BLaER1 (cell line): ENCODE measurements at regions not wholly inside any gene's neighbourhood (a gene's known extent, or its start where the extent isn't known, plus 50 kb on each side); places are given as distances from the start of the nearest gene placed in this dataset.
A peak's percentile ranks its signal among the peaks of the same experiment; 100 is the strongest.

Experiments used
- H3K27ac ChIP-seq: shearing (Covaris generic); formaldehyde crosslinking; 2 replicates; pipeline ENCODE4 v1.8.1; 2022
- H3K27me3 ChIP-seq: shearing (Covaris generic); formaldehyde crosslinking; 2 replicates; pipeline ENCODE4 v1.8.1; 2022
- H3K36me3 ChIP-seq: shearing (Covaris generic); formaldehyde crosslinking; 2 replicates; pipeline ENCODE4 v1.8.1; 2022
- H3K4me1 ChIP-seq: shearing (Covaris generic); formaldehyde crosslinking; 2 replicates; pipeline ENCODE4 v1.8.1; 2022
- H3K4me2 ChIP-seq: shearing (Covaris generic); formaldehyde crosslinking; 2 replicates; pipeline ENCODE4 v1.8.1; 2022
- H3K4me3 ChIP-seq: shearing (Covaris generic); formaldehyde crosslinking; 2 replicates; pipeline ENCODE4 v1.8.1; 2022
- H3K9ac ChIP-seq: shearing (Covaris generic); formaldehyde crosslinking; 2 replicates; pipeline ENCODE4 v1.8.1; 2022
- H3K9me3 ChIP-seq: shearing (Covaris generic); formaldehyde crosslinking; 2 replicates; pipeline ENCODE4 v1.8.1; 2022
- H4K20me1 ChIP-seq: shearing (Covaris generic); formaldehyde crosslinking; 2 replicates; pipeline ENCODE4 v1.8.1; 2022
- Cebpa-rat ChIP-seq: shearing (Covaris generic); IDR thresholded peaks from 2 replicates; pipeline ENCODE4 v1.8.1; 2022

DNA sequence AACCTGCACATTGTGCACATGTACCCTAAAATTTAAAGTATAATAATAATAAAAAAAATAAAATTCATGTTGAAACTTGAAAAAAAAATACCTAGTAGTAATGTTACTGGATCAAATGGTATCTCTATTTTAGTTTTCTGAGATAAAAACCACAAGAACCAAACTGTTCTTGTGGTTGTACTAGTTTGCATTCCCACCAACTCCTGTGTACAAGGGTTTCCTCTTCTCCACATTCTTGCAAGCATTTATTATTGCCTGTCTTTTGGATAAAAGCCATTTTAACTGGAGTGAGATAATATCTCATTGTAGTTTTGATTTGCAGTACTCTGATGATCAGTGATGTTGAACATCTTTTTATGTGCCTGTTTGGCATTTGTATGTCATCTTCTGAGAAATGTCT lies 177.7 kb downstream of the KIF20B start:
- Histone ChIP-seq H3K9ac (no peak overlapping the region), H3K4me3 (no peak overlapping the region), H3K36me3 (no peaks in the 10 kb centered on the region; the same call in 1 of the 2 replicates), H3K9me3 (peaks cover 56% of the 10 kb centered on the region), H3K27ac (no peak overlapping the region), H3K4me1 (peaks cover 12% of the 10 kb centered on the region), H3K4me2 (peak overlapping the region; percentile 17; the same call in 1 of the 2 replicates), H3K27me3 (no peaks in the 10 kb centered on the region), H4K20me1 (no peaks in the 10 kb centered on the region)
- no peak for TF ChIP-seq Cebpa-rat

- no peak for TF ChIP-seq Cebpa-rat
- H3K4me3 ChIP-seq, result peak overlapping the region; percentile 55
- H4K20me1 ChIP-seq, result no peaks in the 10 kb centered on the region
- peaks cover 14% of the 10 kb centered on the region for H3K9me3 ChIP-seq
- H3K4me1 ChIP-seq, result peaks cover 70% of the 10 kb centered on the region
- H3K4me2 ChIP-seq, result peak overlapping the region; percentile 87
- peak overlapping the region; percentile 70 for H3K9ac ChIP-seq
- no peaks in the 10 kb centered on the region; the same call in 1 of the 2 replicates for H3K36me3 ChIP-seq
- no peaks in the 10 kb centered on the region for H3K27me3 ChIP-seq
- peak overlapping the region; percentile 89 for H3K27ac ChIP-seq
Measured at GRCh38 chr10:89887406-89887805, 186.0 kb downstream of the KIF20B start.

- peak overlapping the region; percentile 55 for H3K4me3 ChIP-seq
- H3K4me1 ChIP-seq, result peaks cover 71% of the 10 kb centered on the region
- no peaks in the 10 kb centered on the region; the same call in 1 of the 2 replicates for H3K36me3 ChIP-seq
- peak overlapping the region; percentile 87 for H3K4me2 ChIP-seq
- TF ChIP-seq Cebpa-rat, result no peak
- peak overlapping the region; percentile 89 for H3K27ac ChIP-seq
- H4K20me1 ChIP-seq, result no peaks in the 10 kb centered on the region
- H3K9me3 ChIP-seq, result peaks cover 13% of the 10 kb centered on the region
- H3K9ac ChIP-seq, result peak overlapping the region; percentile 70
- H3K27me3 ChIP-seq, result no peaks in the 10 kb centered on the region
Measured at GRCh38 chr10:89887830-89888229, 186.4 kb downstream of the KIF20B start.

GRCh38 chr10:89888321-89889070 lies 187.1 kb downstream of the KIF20B start:
- Histone ChIP-seq H3K9ac (peak overlapping the region; percentile 80), H3K4me1 (peaks cover 74% of the 10 kb centered on the region), H3K4me3 (peak overlapping the region; percentile 63), H3K9me3 (peaks cover 13% of the 10 kb centered on the region), H3K4me2 (peak overlapping the region; percentile 87), H3K27ac (peak overlapping the region; percentile 91), H3K27me3 (no peaks in the 10 kb centered on the region), H3K36me3 (no peaks in the 10 kb centered on the region; the same call in 1 of the 2 replicates), H4K20me1 (no peaks in the 10 kb centered on the region)
- no peak for TF ChIP-seq Cebpa-rat

DNA sequence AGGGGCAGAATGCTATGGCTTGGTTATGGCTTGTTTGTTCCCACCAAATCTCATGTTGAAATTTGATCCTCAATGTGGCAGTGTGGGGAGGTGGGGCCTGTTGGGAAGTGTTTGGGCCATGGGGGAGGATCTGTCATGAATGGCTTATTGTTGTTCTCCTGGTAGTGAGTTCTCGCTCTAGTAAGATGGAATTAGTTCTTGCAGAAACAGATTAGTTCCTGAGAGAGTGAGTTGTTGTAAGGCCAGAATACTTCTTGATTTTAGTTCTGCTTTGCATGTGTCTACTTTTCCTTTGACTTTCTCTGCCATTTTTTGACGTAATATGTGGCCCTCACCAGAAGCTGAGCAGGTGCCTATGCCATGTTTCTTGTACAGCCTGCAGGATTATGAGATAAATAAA lies 188.2 kb downstream of the KIF20B start:
- Histone ChIP-seq H3K4me3 (peak overlapping the region; percentile 63), H3K9ac (peak overlapping the region; percentile 80), H3K27ac (peak overlapping the region; percentile 91), H4K20me1 (no peaks in the 10 kb centered on the region), H3K36me3 (no peaks in the 10 kb centered on the region; the same call in 1 of the 2 replicates), H3K27me3 (no peaks in the 10 kb centered on the region), H3K9me3 (peaks cover 17% of the 10 kb centered on the region), H3K4me1 (peaks cover 75% of the 10 kb centered on the region), H3K4me2 (peak overlapping the region; percentile 87)
- no peak for TF ChIP-seq Cebpa-rat

- peak overlapping the region; percentile 87 for H3K4me2 ChIP-seq
- H3K9ac ChIP-seq, result peak overlapping the region; percentile 80; the same call in 1 of the 2 replicates
- H3K4me1 ChIP-seq, result peaks cover 66% of the 10 kb centered on the region
- no peaks in the 10 kb centered on the region for H4K20me1 ChIP-seq
- peaks cover 27% of the 10 kb centered on the region for H3K9me3 ChIP-seq
- H3K27ac ChIP-seq, result peak overlapping the region; percentile 91
- no peak for TF ChIP-seq Cebpa-rat
- H3K4me3 ChIP-seq, result peak overlapping the region; percentile 63; the same call in 1 of the 2 replicates
- H3K36me3 ChIP-seq, result peaks cover 4% of the 10 kb centered on the region; the same call in 1 of the 2 replicates
- no peaks in the 10 kb centered on the region for H3K27me3 ChIP-seq
Measured at GRCh38 chr10:89891006-89891535, 189.7 kb downstream of the KIF20B start.

- no peaks in the 10 kb centered on the region for H4K20me1 ChIP-seq
- no peak overlapping the region for H3K9ac ChIP-seq
- no peak overlapping the region for H3K4me2 ChIP-seq
- H3K27ac ChIP-seq, result no peak overlapping the region
- H3K36me3 ChIP-seq, result peaks cover 6% of the 10 kb centered on the region; the same call in 1 of the 2 replicates
- no peak overlapping the region for H3K4me3 ChIP-seq
- TF ChIP-seq Cebpa-rat, result no peak
- H3K27me3 ChIP-seq, result no peaks in the 10 kb centered on the region
- peaks cover 38% of the 10 kb centered on the region for H3K9me3 ChIP-seq
- peaks cover 62% of the 10 kb centered on the region for H3K4me1 ChIP-seq
Measured at GRCh38 chr10:89894051-89894450, 192.7 kb downstream of the KIF20B start.

GRCh38 chr10:89900554-89900953 lies 199.2 kb downstream of the KIF20B start:
- Histone ChIP-seq H3K36me3 (peaks cover 6% of the 10 kb centered on the region), H3K27ac (peak overlapping the region; percentile 72; the same call in 1 of the 2 replicates), H4K20me1 (no peaks in the 10 kb centered on the region), H3K4me2 (peak overlapping the region; percentile 83), H3K4me1 (peaks cover 81% of the 10 kb centered on the region), H3K4me3 (no peak overlapping the region), H3K9me3 (peaks cover 16% of the 10 kb centered on the region), H3K27me3 (no peaks in the 10 kb centered on the region), H3K9ac (no peak overlapping the region)
- no peak for TF ChIP-seq Cebpa-rat

DNA sequence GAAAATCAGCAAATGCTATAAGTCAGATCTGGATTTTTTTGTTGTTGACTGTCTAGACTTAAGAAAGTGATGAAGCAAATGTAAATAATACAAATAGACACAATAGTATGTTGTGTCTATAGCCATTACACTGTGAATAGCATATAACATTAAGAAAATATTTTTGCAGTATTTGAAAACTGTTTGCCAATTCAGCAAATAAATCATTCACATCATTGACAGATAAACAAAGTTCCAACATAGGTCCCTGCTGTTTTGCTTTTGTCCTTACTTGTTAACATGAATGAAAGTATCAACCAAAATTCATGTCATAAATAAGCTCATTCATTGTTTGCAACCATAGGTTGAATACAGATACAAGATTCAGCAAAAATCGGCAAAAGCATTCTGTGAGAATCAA lies 200.5 kb downstream of the KIF20B start:
- Histone ChIP-seq H3K9ac (no peak overlapping the region), H3K36me3 (peaks cover 3% of the 10 kb centered on the region), H3K27ac (no peak overlapping the region), H3K9me3 (peaks cover 15% of the 10 kb centered on the region), H4K20me1 (no peaks in the 10 kb centered on the region), H3K4me2 (no peak overlapping the region), H3K4me3 (no peak overlapping the region), H3K4me1 (peaks cover 78% of the 10 kb centered on the region), H3K27me3 (no peaks in the 10 kb centered on the region)
- TF ChIP-seq Cebpa-rat, result no peak

- no peak for TF ChIP-seq Cebpa-rat
- Histone ChIP-seq H3K27me3 (no peaks in the 10 kb centered on the region), H3K4me2 (peak overlapping the region; percentile 64), H4K20me1 (no peaks in the 10 kb centered on the region), H3K9ac (no peak overlapping the region), H3K4me1 (peaks cover 49% of the 10 kb centered on the region), H3K36me3 (peaks cover 6% of the 10 kb centered on the region), H3K27ac (peak overlapping the region; percentile 18; the same call in 1 of the 2 replicates), H3K9me3 (peaks cover 32% of the 10 kb centered on the region), H3K4me3 (no peak overlapping the region)
Measured at GRCh38 chr10:89904755-89905154, 203.4 kb downstream of the KIF20B start.
